Breast epithelium (tissue), 3 donors: ENCODE measurements at regions not wholly inside any gene's neighbourhood (a gene's known extent, or its start where the extent isn't known, plus 50 kb on each side); places are given as distances from the start of the nearest gene placed in this dataset.

Experiments used
- CTCF ChIP-seq, 3 donors: fragments of 450-650 bp; IDR thresholded peaks; one replicate each; pipeline ENCODE4 v1.5.1; 2016 to 2017; ENCODE audit warnings: antibody characterized with exemption in 3 of 3, mild to moderate bottlenecking in 3 of 3, moderate library complexity in 3 of 3
- POLR2A ChIP-seq: fragments of 450-650 bp; IDR thresholded peaks from one replicate; pipeline ENCODE4 v1.6.1; 2016; ENCODE audit warnings: antibody characterized with exemption, mild to moderate bottlenecking, moderate library complexity
- POLR2AphosphoS5 ChIP-seq, 3 donors: sonication (generic); formaldehyde crosslinking; IDR thresholded peaks; one replicate each; pipeline ENCODE4 v1.6.1; 2017; ENCODE audit warnings: antibody characterized with exemption in 3 of 3

GRCh38 chr9:65437724-65438123 is 152.7 kb upstream of the FOXD4L5 start:
- TF ChIP-seq CTCF (IDR thresholded peaks at IDR 0.05) = no peak
- no peak for TF ChIP-seq POLR2A
- no peak for TF ChIP-seq POLR2AphosphoS5 (IDR thresholded peaks at IDR 0.05)
